Upper lobe of right lung (tissue), 1 donor: ENCODE measurements at regions not wholly inside any gene's neighbourhood (a gene's known extent, or its start where the extent isn't known, plus 50 kb on each side); places are given as distances from the start of the nearest gene placed in this dataset.
"Not testable (repeated sequence)": the region's sequence is repeated elsewhere in the genome, so short reads cannot be mapped to it uniquely, and the experiment has no call there.

Experiments
- ATAC-seq: fragments of 200-7000 bp; cut with Tn5 transposase; one replicate; pipeline ENCODE4 v1.9.1; 2020; ENCODE audit warnings: mild to moderate bottlenecking, moderate library complexity
- DNase-seq: peaks from one replicate; pipeline ENCODE4 v3.0.0-alpha.2; 2020
- H3K27ac ChIP-seq: fragments of 200-600 bp; one replicate; pipeline ENCODE4 v1.8.0; 2022
- H3K27me3 ChIP-seq: fragments of 200-600 bp; one replicate; pipeline ENCODE4 v1.8.0; 2022; ENCODE audit warnings: mild to moderate bottlenecking
- H3K36me3 ChIP-seq: fragments of 200-600 bp; one replicate; pipeline ENCODE4 v1.8.0; 2022
- H3K4me1 ChIP-seq: fragments of 200-600 bp; one replicate; pipeline ENCODE4 v1.8.0; 2022
- H3K4me3 ChIP-seq: fragments of 200-600 bp; one replicate; pipeline ENCODE4 v1.8.0; 2022; ENCODE audit warnings: mild to moderate bottlenecking
- H3K9me3 ChIP-seq: fragments of 200-600 bp; one replicate; pipeline ENCODE4 v1.8.0; 2022
- CTCF ChIP-seq: fragments of 200-600 bp; IDR thresholded peaks from one replicate; pipeline ENCODE4 v1.8.0; 2022; ENCODE audit warnings: antibody characterized with exemption
- intact Hi-C: fragments of 100-400 bp; cut with DNase I; formaldehyde crosslinking; loops from one replicate; pipeline ENCODE4 v1.11.0; 2022
- donor health status: DM: no; HTN: yes; CAD: no; lungs with severe emphysema.

DNA sequence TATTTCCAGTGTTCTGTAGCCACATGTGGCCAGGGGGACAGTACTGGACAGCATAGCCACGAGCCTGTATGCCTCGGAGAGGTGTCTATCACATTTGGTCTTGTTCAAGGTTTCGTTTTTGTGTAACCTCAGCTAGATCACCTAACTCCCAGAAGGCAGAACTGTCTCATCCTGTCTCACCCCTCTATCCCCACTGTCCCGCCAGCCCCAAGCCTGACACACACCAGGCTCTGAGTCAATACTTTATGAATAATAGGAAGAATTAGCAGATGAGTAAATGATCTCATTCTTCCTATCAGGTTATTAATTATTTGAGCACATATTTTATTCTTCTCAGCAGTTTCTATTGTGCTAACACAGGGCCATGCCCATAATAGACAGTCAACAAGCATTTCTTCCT, 132.2 kb downstream of the NUFIP1 start:
- no peak overlapping the region for H3K4me3 ChIP-seq
- DNase-seq = no peak
- H3K27ac ChIP-seq = no peak overlapping the region
- TF ChIP-seq CTCF = no peak
- no peaks in the 10 kb centered on the region for H3K27me3 ChIP-seq
- no peak for ATAC-seq
- no peaks in the 10 kb centered on the region for H3K36me3 ChIP-seq
- no peaks in the 10 kb centered on the region for H3K4me1 ChIP-seq
- intact Hi-C loops = no loop called here
- H3K9me3 ChIP-seq = no peaks in the 10 kb centered on the region

DNA sequence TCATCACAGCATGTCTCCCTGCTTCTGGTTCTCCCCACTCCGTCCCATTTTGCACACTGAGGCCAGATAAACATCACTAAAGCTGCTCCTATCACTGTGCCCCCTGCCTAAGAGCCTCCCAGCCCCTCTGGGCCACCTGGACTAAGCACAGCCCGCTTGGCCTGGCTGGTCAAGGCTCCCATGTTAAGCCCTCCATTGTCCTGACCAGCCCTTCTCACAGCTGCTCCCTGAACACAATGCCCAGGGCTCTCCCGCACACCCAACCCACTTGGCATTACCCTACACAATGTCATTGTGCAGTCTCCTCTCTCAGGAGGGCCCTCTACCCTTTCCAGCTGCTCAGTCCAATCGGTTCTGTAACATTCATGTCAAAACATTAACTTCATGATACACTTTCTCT, 133.4 kb downstream of the NUFIP1 start:
- intact Hi-C loops = no loop called here
- Histone ChIP-seq H3K4me3 (no peak overlapping the region), H3K9me3 (no peaks in the 10 kb centered on the region), H3K4me1 (no peaks in the 10 kb centered on the region), H3K27me3 (no peaks in the 10 kb centered on the region), H3K27ac (no peak overlapping the region), H3K36me3 (no peaks in the 10 kb centered on the region)
- no peak for TF ChIP-seq CTCF
- DNase-seq = no peak
- no peak for ATAC-seq

DNA sequence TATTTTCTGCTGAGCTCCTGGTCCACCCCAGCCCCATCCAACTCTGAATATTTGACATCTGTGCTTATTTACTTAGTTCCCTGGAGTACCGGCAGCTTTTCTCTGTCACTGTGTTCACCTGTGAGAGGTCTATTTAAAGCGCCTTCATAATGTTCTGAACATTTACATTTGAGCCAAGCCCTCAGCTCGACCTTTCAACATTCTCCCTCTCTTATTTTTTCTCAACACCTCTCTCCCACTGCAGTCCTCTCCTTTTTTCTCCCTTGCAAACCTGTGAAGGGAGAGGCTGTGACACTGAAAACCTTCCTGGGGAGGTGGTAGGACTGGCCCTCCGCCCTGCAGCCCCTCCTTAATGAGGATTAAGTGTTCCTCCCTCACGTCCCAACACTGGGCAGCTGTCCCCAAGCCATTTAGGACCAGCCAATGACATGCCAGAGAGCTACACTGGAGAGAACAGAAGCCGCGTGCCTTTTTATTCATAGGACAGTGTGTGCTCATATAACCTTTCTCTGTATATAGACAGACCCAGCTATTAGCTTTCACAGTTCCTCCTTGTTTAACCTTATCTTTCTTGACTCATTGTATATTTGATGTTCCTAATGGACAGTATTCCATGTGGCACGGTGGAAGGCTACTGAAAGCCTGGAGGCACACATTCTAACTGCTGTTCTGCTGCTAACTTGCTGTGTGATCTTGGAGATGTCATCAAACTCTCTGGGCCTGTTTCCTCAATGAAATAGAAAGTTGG, 134.8 kb downstream of the NUFIP1 start:
- Histone ChIP-seq H3K9me3 (no peaks in the 10 kb centered on the region), H3K27me3 (no peaks in the 10 kb centered on the region), H3K36me3 (no peaks in the 10 kb centered on the region), H3K4me3 (no peak overlapping the region), H3K4me1 (no peaks in the 10 kb centered on the region), H3K27ac (peak overlapping the region; percentile 75)
- DNase-seq = peak; percentile 77
- peak; percentile 89 for ATAC-seq
- intact Hi-C loops = no loop called here
- no peak for TF ChIP-seq CTCF

DNA sequence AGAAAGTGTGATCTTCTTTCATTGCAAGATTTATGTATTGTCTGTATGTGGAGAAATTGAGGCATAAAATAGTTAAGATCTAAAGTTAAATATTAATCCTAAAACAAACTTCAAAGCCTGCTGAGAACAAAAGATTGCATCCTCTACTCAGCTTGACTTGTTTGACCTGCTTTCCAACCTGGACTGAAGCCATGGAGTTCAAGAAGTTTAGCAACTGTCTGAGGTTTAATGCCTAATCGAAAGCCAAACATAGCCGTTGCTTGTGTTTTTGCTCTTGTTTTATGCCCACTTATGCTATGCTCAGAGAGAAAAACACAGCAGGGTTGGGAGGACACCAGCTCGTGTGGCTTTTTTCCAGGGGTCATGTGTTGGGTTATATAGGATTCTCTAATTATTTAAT, 135.6 kb downstream of the NUFIP1 start:
- DNase-seq = no peak
- intact Hi-C loops = no loop called here
- H3K27ac ChIP-seq = no peak overlapping the region

GRCh38 chr13:44848920-44849676, 140.2 kb downstream of the NUFIP1 start:
- intact Hi-C loops = no loop called here
- no peak overlapping the region for H3K27ac ChIP-seq
- no peak for DNase-seq
- H3K9me3 ChIP-seq = no peaks in the 10 kb centered on the region
- no peak for TF ChIP-seq CTCF
- no peaks in the 10 kb centered on the region for H3K4me1 ChIP-seq
- no peaks in the 10 kb centered on the region for H3K36me3 ChIP-seq
- H3K4me3 ChIP-seq = no peak overlapping the region
- no peak for ATAC-seq
- no peaks in the 10 kb centered on the region for H3K27me3 ChIP-seq

More for the DNA sequence above, 135.6 kb downstream of the NUFIP1 start:
- Histone ChIP-seq H3K4me3 (no peak overlapping the region), H3K27me3 (no peaks in the 10 kb centered on the region), H3K36me3 (no peaks in the 10 kb centered on the region), H3K9me3 (no peaks in the 10 kb centered on the region), H3K4me1 (no peaks in the 10 kb centered on the region)
- no peak for TF ChIP-seq CTCF
- ATAC-seq = peak; percentile 59

GRCh38 chr13:44845281-44846058, 143.8 kb downstream of the NUFIP1 start:
- DNase-seq, intact Hi-C loops, H3K27ac ChIP-seq, H3K27me3 ChIP-seq, H3K36me3 ChIP-seq, H3K4me1 ChIP-seq, H3K9me3 ChIP-seq, H3K4me3 ChIP-seq: not testable (repeated sequence)
- peak; percentile 48 for ATAC-seq
